Vagina (tissue), 2 donors: ENCODE measurements at regions not wholly inside any gene's neighbourhood (a gene's known extent, or its start where the extent isn't known, plus 50 kb on each side); places are given as distances from the start of the nearest gene placed in this dataset.

ENCODE experiments used
- CTCF ChIP-seq, 3 experiments: fragments of 450-650 bp in 2 of 3; fragments of 200-600 bp in 1 of 3; sonication (generic) in 1 of 3; IDR thresholded peaks; one replicate each; pipeline ENCODE4 v1.5.1; 2017 to 2019; ENCODE audit warnings: antibody characterized with exemption in 3 of 3, mild to moderate bottlenecking in 2 of 3, moderate library complexity in 2 of 3
- POLR2A ChIP-seq, 2 donors: fragments of 450-650 bp; IDR thresholded peaks; one replicate each; pipeline ENCODE4 v1.6.1; 2017; ENCODE audit warnings: antibody characterized with exemption in 2 of 2, mild to moderate bottlenecking in 2 of 2, moderate library complexity in 2 of 2

- TF ChIP-seq CTCF (IDR thresholded peaks at IDR 0.05), result no peak
- no peak for TF ChIP-seq POLR2A (IDR thresholded peaks at IDR 0.05)
These were observed 88.0 kb downstream of the MRPL14 start for GRCh38 chr6:44039191-44039719.
